Activated gamma-delta T cell treated with anti-CD3 and anti-CD28 coated beads, Interleukin-2, amount 50 U/mL, for 16 hours (primary cell): ENCODE measurements at regions not wholly inside any gene's neighbourhood (a gene's known extent, or its start where the extent isn't known, plus 50 kb on each side); places are given as distances from the start of the nearest gene placed in this dataset.

Source experiments
- DNase-seq: peaks from one replicate; pipeline ENCODE4 v3.0.0-alpha.2; 2020; ENCODE audit warnings: low read depth

DNA sequence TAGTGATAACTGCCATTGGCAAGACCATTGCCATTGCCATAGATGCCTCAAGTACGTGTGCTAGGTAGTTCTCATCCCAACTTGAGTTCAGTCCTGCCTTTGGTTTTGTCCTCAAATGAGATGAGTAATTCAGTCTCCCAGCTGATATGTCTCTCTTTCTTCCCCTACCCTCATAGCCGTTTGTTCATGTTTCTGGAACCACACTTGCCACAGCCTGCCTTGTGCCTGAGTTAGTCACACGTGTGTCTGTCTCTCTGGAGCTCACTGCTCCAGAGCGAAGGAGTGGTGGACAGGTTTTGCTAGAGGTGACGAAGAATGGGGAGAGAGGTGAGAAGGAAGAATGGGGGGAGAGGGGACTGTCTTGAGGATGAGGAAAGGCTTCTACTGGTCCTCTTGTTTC is 88.0 kb upstream of the IGF1R start:
- no peak for DNase-seq

DNA sequence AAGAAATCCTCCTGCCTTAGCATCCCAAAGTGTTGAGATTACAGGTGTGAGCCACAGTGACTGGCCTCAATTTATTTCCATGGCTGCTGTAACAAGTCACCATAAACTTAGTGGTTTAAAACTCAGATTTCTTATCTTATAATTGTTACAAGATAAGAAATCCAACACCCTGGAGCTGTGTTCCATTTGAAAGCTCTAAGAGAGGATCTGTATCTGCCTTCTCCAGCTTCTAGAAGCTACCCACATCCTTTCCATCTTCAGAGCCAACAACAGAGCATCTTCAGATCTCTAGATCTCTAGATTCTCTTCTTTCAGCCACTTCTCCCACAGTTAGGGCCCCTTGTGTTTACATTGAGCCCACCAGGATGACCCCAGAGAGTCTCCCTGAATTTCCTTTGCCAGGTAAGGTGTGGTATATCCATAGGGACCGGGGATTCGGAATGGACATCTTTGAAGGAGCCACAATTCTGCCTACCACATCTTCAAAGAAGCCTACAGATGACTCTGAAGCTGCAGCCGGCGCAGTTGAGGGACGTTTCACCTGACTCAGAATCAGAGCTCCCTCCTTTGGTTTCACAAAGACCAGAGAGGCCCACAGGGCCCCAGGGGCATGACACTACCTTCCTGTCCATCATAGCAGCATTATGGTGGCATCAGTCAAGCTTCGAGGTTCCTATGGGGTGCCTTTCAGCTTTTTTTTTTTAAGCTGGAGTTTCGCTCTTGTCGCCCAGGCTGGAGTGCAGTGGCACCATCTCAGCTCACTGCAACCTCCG is 87.0 kb upstream of the IGF1R start:
- DNase-seq, result no peak

DNA sequence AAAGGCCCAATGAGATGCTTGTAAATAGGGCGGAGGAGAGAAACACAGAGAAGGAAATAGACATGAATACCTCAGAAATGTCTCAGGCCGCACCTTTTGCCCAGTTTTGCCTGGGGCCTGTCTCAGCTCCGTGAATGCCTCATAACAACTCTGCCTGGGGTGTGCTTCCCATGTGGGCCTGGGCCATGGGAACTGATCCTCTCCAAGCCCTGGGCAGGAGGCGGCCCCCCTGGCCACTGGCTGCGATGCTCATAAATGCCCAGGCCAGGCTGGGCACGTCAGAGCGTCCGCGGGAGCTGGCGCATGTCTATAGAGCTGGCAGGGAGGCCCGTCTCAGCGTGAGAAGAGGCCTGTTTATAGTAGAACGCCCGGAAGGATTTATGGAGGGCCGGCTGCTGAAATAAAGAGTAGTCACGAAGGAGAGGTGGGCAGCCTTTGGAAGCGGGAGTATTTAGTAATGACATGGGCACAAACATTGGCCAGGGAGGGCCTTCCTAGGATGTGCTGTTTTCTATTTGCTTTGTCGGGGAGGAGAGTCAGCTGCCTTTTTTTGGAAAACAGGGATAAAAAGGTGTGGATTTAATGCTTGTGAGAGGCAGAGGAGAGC is 85.9 kb upstream of the IGF1R start:
- DNase-seq, result no peak

DNA sequence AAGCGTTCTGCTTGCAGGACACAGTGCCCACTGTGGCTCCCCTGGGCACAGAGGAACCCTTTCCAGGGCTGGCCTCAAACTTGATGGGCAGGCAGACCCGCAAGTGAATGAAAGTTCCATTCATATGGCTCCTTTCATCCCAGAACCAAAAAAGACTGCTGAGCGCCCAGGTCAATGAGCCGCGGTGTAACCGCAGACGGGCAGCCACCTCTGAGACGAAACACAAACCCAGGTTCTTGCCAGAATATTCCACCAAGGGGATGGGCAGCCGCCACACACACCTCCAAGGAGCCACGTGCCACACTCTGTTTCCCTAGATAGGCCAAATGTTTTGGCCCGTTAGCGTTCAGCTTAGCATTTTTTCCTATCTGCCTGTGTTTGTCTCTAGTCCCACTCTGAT is 82.8 kb upstream of the IGF1R start:
- DNase-seq, result no peak

DNA sequence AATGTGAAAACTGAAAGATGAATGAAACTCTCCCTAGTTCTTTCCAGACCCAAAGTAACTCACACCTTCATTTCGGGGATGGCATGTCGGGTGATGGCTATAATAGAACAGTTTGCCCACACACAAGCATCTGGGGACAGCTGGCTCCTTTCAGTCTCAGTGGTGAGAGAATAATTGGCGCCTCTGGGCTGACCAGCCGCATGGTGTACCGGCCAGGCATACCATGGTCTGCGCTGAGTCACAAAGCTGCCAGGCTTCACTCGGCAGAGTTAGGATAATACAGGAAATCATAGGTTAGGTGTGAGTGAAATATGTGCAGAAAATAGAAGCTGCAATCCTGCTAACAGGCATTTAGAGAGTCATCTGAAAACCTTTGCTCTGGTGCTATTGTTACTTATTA is 80.4 kb upstream of the IGF1R start:
- DNase-seq, result no peak

DNA sequence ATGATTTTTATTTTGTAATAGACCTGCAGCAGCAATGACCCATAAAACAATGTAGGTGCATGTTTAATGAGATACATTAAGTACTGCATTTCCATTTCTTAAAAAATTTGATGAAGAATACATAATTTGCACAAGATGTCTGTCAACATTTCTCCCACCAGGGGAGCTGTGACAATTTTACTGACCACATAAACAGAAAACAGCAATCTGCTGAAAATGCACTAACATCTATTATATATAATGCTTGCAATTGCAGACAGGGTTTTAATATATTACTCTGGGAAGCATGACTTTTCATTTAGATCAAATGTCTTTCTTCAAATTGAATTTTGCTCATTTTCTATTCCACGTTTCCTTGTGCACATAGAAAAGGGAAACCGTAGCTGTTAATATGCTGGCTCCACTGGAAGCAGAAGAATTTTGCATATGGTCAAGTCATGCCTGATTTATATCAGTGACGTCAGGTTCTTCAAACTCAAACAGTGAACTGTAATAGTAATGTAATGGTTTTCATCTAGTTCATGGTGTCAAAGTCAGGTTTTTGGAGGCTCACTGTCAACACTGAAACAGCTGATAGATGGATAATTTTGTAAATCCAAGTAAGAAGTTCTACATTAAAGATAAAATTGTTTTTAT is 79.8 kb upstream of the IGF1R start:
- no peak for DNase-seq

- no peak for DNase-seq
Measured at GRCh38 chr15:98570119-98570518, 78.2 kb upstream of the IGF1R start.

- DNase-seq, result no peak
Measured at GRCh38 chr15:98580572-98580971, 67.8 kb upstream of the IGF1R start.

DNA sequence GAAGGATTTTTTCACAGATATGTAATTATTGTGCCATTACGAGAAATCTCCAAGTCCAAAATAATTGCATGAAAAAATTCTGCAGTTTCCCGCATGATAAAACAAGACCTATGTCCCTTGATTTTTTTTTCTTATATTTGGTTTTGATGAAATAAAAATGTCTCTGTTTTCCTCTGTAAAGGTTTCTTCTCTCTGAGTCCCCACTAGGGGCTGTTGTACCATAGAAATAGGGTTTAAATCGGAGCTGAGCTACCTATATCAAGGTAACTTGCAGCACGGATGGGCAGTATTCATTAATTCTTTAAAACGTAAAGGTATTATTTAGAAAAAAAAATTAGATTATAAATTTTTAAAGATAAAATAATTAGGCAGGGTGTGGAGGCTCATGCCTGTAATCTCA is 66.6 kb upstream of the IGF1R start:
- DNase-seq, result no peak

DNA sequence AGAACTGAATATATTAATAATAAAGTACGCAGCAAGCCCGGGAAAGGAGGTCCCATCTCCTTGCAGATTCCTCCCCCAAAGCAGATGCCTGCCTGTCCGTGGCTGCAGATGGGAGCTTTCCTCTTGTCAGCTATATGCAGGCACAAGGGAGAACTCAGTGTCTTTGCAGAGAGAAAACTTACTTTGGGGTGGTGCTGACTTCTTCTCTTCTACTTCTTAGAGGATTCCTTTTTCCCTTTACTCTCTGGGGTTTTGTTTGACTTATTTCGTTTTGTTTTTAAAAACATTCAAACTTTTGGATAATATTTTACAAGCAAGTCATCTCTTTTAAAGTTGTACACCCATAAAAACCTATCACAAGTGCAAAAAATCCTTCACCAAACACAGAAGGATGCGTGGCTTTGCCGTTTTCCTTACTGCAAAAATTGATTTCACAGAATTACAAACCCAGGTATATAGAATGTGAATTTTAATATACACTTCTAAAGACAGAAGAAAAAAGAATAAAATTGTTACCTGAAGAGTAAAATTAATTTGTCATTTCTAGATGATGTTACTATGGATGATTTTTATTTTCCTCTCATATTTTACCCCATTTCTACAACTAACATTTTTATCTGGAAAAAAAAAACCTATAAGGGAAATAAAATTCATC is 65.3 kb upstream of the IGF1R start:
- DNase-seq, result no peak

DNA sequence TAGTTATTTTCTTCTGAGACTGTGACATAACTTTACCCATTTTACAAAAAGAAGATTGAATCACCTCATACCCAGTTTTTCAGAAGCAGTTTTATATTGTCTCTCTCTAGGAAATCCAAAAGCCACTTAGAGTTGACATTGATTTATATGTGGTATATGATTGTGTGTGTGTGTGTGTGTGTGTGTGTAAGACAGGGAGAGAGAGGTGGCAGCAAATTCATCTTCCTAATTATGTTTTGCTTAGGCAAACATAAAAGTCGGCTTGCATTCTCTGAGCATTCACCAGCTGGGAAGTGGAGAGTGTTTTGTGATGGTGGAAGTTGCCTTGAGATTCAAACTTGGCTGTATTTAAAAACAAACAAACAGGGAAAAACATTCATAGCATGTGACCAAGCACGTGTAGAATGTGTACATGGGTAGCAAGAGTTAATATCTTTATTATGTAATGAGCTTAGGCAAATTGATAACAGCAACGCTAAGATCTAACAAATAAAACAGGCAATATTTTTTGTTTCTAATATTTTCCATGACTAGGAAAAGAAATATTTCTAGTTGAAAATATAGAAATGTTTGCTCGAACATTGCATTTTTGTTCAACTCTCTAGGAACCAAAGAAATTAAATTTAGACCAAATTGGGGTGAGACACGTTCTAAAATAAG is 64.4 kb upstream of the IGF1R start:
- no peak for DNase-seq

DNA sequence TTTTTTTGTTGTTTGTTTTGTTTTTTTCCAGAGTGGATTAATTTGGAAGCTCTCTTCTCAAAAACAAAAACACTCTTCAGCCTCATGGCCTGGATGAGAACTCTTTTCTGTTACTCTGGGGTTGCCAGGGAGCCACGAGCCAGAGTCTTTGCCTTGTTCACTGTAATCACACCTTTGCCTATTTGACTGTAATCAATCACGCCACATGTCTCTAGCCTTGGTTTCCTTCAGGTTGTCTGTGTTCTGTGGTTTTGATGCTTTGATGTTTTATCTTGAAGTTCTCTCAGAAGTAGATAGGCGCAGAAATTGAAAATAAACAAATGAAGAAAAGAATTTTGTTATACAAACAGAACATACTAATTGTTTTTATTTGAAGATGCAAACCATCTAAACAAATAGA is 62.3 kb upstream of the IGF1R start:
- DNase-seq, result no peak

GRCh38 chr15:98592136-98592535 is 56.2 kb upstream of the IGF1R start:
- no peak for DNase-seq

DNA sequence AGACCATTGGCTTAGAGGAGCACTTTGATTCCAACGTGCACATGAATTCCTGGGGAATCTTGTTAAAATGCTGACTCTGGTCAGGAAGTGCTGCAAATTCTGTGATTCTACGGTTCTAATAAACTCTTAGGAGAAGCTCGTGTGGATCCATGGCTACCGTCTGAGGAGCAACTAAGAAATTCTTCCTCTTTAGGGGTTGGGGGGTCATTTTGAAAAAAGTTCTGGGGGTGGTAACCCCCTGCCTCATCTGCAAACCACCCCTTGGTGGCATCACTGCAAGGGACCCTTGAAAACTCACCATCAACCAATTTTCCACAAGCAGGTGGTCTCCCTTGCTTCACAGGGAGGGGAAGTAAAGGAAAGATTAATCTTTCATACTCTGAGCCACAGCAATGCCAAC is 52.2 kb upstream of the IGF1R start:
- no peak for DNase-seq

- DNase-seq, result no peak
Measured at GRCh38 chr15:98596885-98597392, 51.4 kb upstream of the IGF1R start.

DNA sequence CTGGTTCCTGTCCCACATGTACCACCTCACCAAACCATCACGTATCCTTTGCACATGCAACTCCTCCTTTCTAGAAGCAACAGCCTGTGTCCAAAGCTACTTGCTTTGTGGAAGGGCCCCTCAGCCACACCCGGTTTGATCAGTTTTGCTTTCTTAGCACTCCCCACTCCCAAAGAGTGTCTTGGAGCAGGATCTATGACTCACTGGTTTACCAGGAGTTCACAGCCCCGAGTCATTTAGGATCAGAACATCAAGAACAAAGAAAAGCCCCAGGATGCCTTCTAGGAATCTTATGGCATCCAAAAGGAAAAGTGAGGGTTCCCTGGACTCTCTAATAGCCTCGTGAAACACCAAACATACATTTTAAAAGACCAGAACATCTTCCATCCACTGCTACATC is 50.7 kb upstream of the IGF1R start:
- no peak for DNase-seq
